ENCODE measurements at regions not wholly inside any gene's neighbourhood (a gene's known extent, or its start where the extent isn't known, plus 50 kb on each side); places are given as distances from the start of the nearest gene placed in this dataset.

GRCh38 chr2:128541448-128541847 is 222.8 kb upstream of the HS6ST1 start:
- TF ChIP-seq, protein P1, sequence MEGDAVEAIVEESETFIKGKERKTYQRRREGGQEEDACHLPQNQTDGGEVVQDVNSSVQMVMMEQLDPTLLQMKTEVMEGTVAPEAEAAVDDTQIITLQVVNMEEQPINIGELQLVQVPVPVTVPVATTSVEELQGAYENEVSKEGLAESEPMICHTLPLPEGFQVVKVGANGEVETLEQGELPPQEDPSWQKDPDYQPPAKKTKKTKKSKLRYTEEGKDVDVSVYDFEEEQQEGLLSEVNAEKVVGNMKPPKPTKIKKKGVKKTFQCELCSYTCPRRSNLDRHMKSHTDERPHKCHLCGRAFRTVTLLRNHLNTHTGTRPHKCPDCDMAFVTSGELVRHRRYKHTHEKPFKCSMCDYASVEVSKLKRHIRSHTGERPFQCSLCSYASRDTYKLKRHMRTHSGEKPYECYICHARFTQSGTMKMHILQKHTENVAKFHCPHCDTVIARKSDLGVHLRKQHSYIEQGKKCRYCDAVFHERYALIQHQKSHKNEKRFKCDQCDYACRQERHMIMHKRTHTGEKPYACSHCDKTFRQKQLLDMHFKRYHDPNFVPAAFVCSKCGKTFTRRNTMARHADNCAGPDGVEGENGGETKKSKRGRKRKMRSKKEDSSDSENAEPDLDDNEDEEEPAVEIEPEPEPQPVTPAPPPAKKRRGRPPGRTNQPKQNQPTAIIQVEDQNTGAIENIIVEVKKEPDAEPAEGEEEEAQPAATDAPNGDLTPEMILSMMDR (IDR thresholded peaks at IDR 0.05; ENCODE audit: insufficient read depth, low read length, poor library complexity, severe bottlenecking): no peak
- no peak for TF ChIP-seq EZH2phosphoT487 (conservative IDR thresholded peaks at IDR 0.05; ENCODE audit: low read length)
